Fibroblast of skin of right quadriceps (primary cell): ENCODE measurements at regions not wholly inside any gene's neighbourhood (a gene's known extent, or its start where the extent isn't known, plus 50 kb on each side); places are given as distances from the start of the nearest gene placed in this dataset.
"Not testable (repeated sequence)": the region's sequence is repeated elsewhere in the genome, so short reads cannot be mapped to it uniquely, and the experiment has no call there.

Source experiments
- DNase-seq: peaks from one replicate; pipeline ENCODE4 v3.0.0-alpha.2; 2013

DNA sequence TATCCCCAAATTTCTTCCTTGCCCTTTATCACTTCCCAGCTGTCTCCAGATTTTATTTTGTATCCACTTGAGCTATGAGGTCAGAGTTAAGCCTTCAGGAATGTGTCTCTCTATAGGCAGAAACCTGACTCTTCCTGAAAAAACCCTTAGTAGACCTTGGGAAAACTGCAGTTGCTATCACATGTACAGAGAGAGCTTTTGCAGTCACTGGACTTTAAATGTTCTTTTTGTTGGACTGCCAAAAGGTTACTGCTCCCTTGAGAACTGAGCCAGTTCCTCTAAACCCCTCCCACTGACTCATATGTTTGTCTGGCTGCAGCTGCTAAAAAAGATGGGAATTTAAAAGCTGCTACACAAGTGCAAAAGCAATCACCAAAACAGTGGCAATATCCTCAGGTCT lies 169.1 kb upstream of the CCDC54 start:
- DNase-seq: peak; percentile 96

DNA sequence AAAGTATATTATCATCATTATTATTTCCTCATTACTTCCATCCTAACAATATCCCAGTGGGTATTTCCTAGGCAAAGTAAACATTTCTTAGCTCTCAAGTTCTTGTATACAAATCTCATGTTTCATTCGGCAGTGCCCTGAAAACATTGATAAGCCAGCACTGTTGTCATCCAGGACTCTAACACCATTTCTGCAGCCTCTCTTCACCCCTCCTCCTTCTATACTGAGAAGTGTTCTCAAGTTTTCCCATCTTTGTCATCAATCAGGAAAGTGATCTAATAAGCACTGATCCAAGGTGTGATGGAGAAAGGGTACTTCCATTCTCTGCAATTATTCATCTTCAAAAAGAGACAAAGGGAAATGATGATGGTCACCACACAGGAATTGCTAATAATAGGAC lies 168.4 kb upstream of the CCDC54 start:
- DNase-seq: no peak

DNA sequence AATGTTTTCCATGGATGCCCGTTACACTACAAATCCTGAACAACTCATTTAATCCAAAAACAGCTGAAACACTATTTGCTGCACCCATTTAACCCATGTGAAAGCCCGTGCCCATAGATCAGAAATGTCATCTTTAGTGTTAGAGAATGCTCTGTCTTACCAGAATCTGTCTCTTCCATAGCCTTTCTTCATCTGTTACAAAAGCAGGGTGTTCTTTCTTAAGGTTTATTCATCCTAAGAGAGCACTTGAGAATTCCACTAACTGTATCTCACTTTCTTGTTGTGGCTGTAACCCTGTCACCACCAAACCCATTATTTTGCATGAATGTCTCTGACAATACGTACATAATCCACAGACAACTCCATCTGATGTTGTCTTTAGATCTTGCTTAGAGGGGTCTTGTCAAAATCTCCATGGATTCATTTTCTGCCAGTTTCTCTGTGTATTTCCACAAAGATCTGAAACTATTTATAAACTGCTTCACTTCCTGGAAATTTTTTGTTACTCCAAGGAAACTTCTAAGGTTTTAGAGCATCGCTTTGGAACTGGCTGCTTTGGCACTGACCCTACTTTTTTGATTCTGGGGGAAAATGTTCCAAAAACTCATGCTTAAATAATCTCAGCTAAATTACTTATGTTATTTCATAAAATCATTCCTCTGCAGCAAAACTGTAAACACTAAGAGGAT lies 167.8 kb upstream of the CCDC54 start:
- DNase-seq: no peak

DNA sequence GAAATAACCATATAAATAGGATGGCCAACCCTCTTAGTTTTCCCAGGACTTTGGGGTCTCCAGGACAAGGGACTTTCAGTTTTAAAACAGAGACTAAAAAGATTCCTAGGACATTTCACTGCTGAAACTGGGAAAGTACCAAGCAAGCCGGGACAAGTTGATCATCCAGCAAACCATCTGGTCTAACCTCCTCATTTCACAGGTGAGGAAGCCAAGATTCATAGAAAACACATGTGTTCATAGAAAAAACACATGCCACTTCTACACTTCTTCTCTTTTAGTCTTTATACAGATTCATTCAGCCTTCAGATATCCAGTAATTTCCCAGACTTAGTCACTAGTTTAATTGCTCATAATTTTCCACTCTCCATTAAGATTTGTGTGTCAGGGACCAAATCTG lies 165.6 kb upstream of the CCDC54 start:
- DNase-seq: no peak

DNA sequence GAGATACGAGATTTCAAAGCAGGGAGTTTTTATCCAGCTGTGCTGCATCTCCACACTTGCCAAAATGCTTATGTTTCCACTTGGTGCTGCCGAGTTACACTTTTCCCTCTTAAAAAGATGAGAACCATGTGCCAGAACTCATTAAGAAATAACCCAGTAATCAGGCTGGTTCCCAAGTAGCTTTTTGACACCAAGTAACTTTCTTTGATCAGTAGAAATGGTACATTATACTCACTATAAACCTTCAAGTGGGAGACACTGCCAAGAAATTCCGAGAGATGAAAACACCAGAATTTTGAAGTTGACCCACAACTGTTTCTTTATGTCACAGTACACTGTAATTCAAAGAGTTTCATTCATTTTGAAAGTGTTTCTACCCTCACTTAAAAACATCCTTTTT lies 164.6 kb upstream of the CCDC54 start:
- DNase-seq: no peak

DNA sequence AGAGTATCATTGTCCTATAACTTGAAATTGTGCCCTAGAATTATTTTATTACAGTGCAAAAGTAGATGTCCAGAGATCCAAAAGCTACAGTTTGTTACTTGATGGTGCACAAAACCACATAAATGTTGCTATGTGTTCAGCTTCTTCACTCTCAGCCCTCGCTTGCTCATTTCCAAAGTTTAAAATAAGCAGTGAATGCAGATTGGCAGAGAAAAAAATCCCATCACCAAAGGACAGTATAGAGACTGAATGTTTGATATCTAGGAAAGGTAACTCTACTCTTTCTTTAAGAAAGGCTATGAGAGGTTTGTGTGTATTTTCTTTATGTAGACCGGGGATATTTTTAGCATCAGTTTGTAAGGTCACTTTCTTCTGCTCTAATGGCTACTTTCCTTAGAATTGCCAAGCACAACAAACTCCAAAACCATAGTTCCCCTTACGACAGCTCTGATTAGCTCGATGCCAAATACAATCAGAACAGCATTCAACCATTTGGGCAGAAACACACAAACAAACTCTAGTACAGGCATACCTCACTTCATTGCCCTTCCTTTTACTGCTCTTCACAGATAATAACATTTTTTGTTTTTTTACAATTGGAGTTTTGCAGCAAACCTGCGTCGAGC lies 164.1 kb upstream of the CCDC54 start:
- DNase-seq: no peak

DNA sequence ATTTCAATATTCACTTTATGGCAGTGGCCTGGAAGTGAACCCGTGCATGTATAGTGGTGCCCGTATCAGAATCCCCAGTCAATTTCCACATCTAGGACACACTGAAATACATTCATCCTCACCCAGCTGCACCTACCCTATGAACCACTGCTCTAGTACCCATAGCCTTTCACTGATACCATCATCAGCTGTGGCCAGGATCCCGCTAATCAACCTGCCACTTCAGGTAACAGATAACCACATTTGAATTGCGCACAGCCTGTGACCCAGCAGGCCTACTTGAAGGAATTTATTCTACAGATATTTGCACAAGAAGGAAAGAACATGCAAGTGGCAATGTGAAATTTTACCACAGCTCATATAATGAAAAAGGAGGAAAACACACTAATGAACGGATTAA lies 161.0 kb upstream of the CCDC54 start:
- DNase-seq: no peak

DNA sequence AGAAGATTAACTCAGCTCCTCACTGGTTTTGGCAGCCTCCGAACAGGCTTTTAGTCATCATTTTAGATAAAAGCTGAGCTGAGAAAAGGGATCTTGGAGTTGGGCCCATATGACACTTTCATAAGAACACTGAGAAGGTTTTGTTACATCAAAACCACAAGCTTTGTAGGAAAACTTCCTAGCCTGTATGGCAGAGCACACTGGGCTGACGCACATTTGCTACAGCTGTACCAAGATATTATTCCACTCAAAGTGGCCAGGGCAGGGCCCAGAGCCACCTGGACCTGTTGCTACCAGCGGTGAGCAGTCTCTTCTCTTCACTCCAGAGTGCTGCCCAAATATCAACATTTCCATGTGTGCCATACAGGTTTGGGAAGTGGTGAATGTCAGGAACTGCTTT lies 160.5 kb upstream of the CCDC54 start:
- peak; percentile 75 for DNase-seq

DNA sequence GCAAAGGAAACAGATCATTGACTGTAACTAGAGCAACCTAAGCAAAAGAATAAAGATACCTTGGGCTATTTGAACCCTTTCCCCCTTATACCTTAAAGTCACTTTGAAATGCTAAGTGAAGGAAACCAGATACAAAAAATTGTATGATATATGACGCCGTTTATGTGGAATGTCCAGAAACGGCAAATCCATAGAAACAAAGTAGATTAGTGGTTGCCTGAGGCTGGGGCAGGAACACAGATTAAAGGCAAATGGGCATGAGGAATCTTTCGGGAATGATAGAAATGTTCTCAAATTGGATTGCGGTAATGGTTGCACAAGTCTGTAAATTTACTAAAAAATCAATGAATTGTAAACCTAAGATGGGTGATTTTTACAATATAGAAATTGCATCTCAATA lies 160.1 kb upstream of the CCDC54 start:
- peak; percentile 87 for DNase-seq

DNA sequence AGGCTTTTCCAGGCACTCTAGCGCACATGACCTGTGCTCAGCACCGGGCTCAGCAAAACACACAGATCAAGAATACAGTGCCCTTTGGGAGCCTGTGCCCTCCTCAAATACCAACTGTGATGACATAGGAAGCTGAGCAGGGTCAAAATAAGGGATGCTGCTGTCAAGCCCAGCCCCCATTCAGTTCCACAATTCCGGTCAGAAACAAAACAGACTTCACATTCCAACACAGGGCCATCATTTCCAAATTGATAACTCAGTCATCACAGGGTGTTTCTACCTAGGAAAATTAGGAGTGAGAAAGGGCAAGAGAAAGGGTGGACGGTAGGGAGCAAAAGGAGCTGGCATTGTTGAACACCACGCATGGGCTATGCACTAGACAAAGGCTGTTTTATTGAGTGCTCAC lies 158.4 kb upstream of the CCDC54 start:
- no peak for DNase-seq

DNA sequence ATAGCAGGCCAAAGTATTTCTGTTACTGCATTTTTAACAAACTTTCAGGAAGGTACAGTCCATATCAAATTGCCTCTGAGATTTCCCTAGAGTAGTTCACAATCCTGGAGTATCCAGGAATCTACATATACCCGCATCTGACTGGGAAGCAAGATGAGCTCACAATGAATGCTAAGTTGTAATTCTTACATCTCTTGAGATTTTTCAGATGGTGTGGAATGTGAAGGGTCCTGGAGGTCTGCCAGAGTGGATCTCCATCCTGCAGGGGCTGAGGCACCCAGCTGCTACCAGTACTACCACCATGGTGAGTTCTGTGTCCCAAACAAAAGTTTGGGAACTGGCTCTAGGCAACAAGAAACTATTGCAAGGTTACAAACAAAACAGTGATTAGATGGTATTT lies 156.7 kb upstream of the CCDC54 start:
- no peak for DNase-seq

DNA sequence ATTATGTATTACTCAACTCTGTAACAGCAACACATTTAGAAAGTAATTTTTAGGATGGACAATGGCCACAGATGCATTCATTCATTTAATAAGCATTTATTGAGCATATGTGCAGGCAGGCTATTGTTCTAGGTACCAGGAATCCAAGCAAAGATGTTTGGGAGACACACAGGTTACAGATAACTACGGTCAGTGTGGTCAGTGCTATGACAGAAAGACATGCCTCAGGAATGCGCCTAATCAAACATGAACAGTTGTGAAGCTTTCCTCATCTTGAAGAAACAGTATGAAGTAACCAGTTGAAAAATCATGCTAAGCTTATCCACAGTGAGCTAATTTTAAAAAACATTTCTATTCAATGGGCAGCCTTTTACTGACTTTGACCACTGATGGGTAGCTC lies 155.4 kb upstream of the CCDC54 start:
- no peak for DNase-seq

DNA sequence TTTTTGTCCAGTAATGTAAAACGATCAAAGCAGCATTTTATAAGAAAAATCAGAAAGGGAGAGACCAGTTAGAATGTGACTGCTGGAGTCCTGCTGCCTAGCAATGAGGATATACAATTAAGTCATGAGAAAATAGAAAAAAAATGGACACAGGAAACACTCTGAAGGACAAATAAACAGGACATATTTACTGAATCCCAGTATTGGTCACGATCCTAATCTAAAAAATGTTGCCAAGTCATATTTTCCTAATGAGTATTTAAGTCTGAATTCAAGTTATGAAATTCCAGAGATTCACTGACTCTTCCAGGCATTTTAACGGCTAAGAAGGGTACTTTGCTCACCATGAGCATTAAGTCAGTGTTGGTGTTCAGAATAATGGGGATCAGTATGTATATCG lies 154.3 kb upstream of the CCDC54 start:
- peak; percentile 70 for DNase-seq

DNA sequence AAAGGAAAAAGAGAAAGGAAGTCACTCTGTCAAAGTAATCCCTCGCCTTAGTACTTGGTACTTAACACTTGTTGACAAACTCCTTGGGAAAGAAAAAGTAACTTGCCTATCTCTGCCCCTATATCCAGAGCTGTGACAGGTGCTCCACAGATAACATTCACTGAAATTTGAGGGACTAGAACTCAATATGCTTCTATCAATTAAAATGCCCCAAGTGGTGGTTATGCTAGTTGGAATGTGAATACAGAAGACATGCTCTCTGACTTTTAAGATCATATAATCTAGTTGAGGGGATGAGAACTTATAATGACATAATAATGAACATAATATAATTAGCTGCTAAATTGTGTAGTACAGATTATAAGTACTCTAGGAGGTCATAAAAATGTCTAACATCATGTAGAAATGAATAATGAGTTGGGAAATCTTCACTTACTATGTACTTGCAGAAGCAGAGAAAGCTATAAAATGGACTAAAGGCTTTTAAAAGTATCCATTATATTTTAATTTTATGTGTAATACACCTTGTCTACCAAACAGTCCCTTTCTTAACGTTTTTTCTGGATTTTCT lies 153.1 kb upstream of the CCDC54 start:
- no peak for DNase-seq

DNA sequence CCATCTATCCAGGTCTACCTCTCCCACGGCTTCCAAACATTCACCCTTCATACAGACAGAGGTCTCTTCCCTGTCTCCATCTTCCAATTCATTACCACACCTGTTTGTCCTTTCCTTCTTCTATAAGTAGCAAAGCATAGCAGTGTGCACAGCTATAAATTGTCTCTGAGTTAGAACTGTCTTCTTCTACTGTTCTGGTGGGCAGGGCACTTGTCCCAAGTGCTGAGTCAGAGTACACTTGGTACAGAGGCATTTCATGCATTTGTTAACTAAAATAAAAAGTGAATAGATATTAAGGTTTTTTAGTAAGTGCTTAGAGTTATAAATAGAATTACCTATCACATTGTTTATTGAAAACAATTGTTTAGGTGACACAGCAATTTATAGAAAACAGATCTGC lies 150.1 kb upstream of the CCDC54 start:
- DNase-seq: no peak

DNA sequence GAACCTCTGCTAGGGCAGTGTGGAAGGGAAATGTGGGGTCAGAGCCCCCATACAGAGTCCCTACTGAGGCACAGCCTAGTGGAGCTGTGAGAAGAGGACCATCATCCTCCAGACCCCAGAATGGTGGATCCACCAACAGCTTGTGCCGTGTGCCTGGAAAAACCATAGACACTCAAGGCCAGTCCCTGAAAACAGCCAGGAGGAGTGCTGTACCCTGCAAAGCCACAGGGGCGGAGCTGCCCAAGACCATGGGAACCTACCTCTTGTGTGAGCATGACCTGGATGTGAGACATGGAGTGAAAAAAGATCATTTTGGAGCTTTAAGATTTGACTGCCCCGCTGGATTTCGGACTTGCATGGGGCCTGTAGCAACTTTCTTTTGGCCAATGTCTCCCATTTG lies 143.4 kb upstream of the CCDC54 start:
- not testable (repeated sequence) for DNase-seq

DNA sequence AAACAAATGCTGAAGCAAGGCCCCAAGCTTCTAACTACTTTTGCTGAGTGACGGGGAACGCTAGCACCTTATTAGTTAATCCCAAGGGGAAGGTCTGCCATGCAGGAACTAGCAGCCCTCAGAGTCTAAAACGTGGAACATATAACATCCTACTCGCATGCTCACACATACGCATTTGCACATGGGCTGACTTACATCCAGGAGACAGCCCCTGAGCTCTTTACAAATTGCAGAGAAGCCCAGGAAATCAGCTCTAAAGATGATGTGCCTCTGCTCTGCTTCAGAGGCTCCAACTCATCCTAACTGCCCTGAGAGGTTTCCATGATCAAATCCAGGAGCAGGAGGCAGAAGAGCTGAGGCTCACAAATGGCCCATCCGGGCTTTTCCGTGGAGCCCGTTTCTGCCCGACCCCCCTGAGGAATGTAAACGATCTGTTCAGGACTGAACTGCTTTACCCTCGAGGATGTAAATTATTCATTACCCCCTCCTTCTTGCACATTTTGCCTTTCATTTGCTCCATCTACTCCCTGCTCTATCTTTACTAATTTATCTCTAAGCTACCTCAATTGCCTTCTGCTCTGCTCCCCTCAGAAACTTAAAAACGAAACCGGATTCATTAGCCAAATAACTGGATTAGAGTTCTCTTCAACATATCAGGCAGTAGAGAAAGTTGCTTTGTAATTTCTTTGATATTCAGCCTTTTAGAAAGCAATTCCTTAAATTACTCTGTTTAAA lies 141.9 kb upstream of the CCDC54 start:
- DNase-seq: peak; percentile 39

DNA sequence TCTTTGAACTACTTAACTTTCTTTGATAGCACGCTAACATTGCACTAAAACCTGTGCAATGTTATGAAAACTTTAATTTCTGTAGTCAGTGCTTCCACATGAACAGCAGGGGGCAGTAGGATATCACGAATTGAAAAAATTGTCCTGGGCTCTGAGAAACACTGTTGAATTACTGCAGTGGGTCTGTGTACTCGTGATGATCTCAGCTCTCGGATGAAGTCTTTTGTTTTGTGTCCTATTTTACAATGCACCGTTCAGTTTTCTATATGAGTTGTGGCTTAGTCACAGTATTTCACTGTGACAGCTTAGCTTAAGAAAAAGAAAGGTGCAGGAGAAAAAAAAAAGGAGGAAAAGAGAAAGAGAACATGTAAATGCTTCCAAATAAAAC lies 141.3 kb upstream of the CCDC54 start:
- peak; percentile 81 for DNase-seq

DNA sequence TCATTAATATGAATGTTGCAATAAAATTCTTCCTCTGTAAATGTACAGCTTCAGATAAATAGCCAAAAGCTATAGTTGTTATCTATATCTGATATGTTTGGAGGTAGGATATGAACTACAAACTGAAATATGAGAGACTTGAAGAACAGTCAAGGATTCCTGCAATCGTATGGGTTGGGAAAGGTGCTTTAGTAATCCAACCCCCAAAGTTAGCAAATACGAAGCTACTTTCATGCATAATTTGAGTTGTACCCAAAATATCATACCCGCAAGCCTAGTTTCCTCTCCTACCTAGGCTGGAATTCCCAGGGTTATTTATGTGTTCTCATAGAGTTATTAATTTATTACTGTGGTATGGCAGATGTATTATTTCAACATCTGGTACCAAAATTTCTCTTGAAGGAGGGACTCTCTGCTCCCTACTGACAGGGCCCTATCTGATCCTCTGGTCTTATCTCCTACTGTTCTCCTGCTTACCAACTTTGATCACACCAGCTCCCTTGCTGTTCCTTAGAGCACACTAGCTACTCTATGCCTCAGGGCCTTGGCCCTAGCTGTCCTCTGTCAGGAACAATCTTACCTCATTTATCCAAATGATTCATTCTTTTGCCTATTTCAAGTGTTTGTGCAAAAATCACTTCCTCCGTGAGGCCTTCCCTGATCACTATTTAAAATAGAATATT lies 140.4 kb upstream of the CCDC54 start:
- no peak for DNase-seq

DNA sequence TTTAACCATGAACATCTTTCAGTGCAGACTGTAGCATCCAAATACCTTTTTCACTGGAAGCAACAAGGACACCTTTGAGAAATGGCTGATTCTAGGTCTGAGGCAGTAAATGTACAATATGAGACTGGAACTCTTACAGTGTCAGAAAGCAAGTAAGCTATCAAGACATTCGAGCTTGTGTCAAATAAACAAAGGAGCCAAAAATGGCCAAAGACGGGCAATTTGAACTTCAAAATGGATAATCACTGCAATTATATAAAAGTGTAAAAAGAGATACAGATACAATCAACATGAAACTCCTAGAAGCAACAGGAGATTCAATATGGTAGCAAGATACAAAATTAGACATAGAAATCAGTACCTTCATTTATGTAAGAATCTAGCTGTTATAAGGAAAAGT lies 138.5 kb upstream of the CCDC54 start:
- no peak for DNase-seq

DNA sequence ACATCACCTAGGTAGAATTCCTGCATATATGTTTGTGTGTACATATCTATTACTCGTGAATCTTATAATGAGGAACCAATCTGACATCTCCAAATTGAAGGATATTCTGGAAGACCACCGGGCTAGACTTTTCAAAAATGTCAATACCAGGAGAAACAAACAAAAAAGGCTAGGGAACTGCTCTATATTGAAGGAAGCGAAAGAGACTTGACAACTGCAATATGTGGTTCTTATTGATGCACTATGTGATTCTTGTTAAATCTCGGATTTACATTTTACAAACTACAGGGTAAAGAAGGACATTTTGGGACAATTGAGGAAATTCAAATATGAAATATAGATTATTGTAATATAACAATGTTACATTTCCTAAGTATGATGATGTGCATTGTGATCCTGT lies 137.5 kb upstream of the CCDC54 start:
- DNase-seq: no peak

DNA sequence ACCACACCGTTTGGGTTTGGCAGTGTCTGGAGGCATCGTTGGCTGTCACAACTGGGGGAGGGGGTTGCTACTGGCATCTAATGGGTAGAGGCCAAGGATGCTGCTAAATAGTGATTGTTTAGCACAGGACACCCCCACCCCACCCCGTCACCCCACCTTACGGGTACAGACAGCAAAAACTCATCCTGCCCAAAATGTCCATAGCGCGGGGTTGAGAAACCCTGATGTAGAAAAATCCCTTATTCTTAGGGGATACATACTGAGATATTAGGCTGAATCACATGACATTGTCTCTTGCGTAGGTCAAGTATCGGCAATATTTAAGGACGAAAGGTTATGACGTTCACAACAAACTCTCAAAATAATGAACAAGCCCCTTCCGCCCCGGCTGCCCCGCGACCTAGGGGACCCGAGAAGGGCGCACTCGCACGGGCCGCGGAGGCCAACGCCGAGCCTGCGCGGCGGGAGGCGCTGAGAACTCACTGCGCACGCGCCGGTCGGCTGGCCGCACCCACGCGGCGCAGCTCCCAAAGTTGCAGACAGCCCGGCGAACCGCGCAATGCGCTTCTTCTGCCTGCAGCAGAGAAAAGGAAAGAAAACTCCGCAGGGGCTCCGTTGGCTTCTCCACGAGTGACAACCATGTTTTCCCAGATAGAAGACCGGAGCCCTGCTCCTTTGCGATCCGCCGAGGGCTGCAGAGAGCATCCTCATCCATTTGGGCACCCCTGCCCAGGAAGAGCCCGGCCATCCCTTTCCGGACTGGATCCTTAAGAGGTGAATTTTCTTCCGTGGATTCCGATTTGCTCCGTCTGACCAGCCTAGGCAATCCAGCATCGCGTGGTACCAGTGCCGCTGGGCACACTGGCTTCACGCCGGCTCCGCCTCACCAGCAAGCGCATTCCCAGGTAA lies 136.8 kb upstream of the CCDC54 start:
- peak; percentile 76 for DNase-seq
